Lung (tissue), 11 donors: ENCODE measurements at regions not wholly inside any gene's neighbourhood (a gene's known extent, or its start where the extent isn't known, plus 50 kb on each side); places are given as distances from the start of the nearest gene placed in this dataset.
A peak's percentile ranks its signal among the peaks of the same experiment; 100 is the strongest.

Experiments
- ATAC-seq: fragments of 200-7000 bp; cut with Tn5 transposase; one replicate; pipeline ENCODE4 v1.9.1; 2020; ENCODE audit warnings: moderate number of reproducible peaks; ENCODE audit not compliant: insufficient read depth, low FRiP score
- DNase-seq, 3 donors: peaks; one replicate each; pipeline ENCODE4 v3.0.0-alpha.2; 2013 to 2017
- H3K27ac ChIP-seq, 2 donors: one replicate each; pipeline ENCODE4 v1.5.1; 2013; ENCODE audit warnings: mild to moderate bottlenecking in 2 of 2, moderate library complexity in 2 of 2, control low read depth in 1 of 2, inconsistent platforms in 1 of 2, low read depth in 1 of 2, low read length in 1 of 2
- H3K27me3 ChIP-seq, 3 donors: one replicate each; pipeline ENCODE4 v1.5.1; 2013; ENCODE audit warnings: low read length in 2 of 3; ENCODE audit not compliant: control insufficient read depth in 3 of 3, insufficient read depth in 3 of 3
- H3K36me3 ChIP-seq, 4 donors: one replicate each; pipeline ENCODE4 v1.5.1; 2013; ENCODE audit warnings: low read length in 4 of 4, mild to moderate bottlenecking in 1 of 4, moderate library complexity in 1 of 4; ENCODE audit not compliant: control insufficient read depth in 4 of 4, insufficient read depth in 4 of 4
- H3K4me1 ChIP-seq, 5 donors: one replicate each; pipeline ENCODE4 v1.5.1; 2013; ENCODE audit warnings: low read length in 5 of 5, mild to moderate bottlenecking in 2 of 5, moderate library complexity in 1 of 5; ENCODE audit not compliant: control insufficient read depth in 5 of 5, insufficient read depth in 5 of 5
- H3K4me3 ChIP-seq: one replicate; pipeline ENCODE4 v1.5.1; 2013; ENCODE audit warnings: mild to moderate bottlenecking, control low read depth, moderate library complexity
- H3K9ac ChIP-seq, 2 donors: one replicate each; pipeline ENCODE4 v1.5.1; 2013; ENCODE audit warnings: low read length in 2 of 2, control low read depth in 1 of 2; ENCODE audit not compliant: insufficient read depth in 1 of 2
- H3K9me3 ChIP-seq, 4 donors: one replicate each; pipeline ENCODE4 v1.5.1; 2013; ENCODE audit warnings: low read length in 3 of 4, mild to moderate bottlenecking in 1 of 4, moderate library complexity in 1 of 4; ENCODE audit not compliant: control insufficient read depth in 4 of 4, insufficient read depth in 3 of 4
- CTCF ChIP-seq: IDR thresholded peaks from 2 replicates; pipeline ENCODE4 v1.5.1; 2012; ENCODE audit warnings: mild to moderate bottlenecking; ENCODE audit errors: control extremely low read depth, extremely low read depth
- WGBS, 2 donors: extraction: QIAGEN DNeasy Blood & Tissue Kit; methylation state at CpG; one replicate each; pipeline ENCODE4 v1.1.7; 2013; 5-methylcytosine and 5-hydroxymethylcytosine counted together
- donor health status: control.
- donor health status: control.
- donor health status: Bipolar disorder and iron deficiency.
- donor health status: healthy.
- donor health status: DM: yes; HTN: yes; CAD: no.

- no peak for TF ChIP-seq CTCF
- Histone ChIP-seq H3K4me1 (peaks cover 0 to 37% (median 11%) of the 10 kb centered on the region in 5 donors), H3K4me3 (no peak overlapping the region), H3K9me3 (no peaks in the 10 kb centered on the region), H3K27me3 (no peaks in the 10 kb centered on the region), H3K36me3 (no peaks in the 10 kb centered on the region), H3K27ac (peak overlapping the region; percentile 67 to 69), H3K9ac (no peak overlapping the region)
- WGBS, 2 donors: 28 to 44% methylated on average over 11 of the region's 11 CpGs
- DNase-seq: peak in 2 of 3 donors; percentile 18 to 29
- no peak for ATAC-seq
Measured at GRCh38 chr15:99485153-99485961, 80.4 kb upstream of the MEF2A start.

- ATAC-seq (no peak), DNase-seq (no peak)
- WGBS, 2 donors: 14 to 23% methylated on average over 9 of the region's 9 CpGs
- no peak overlapping the region for H3K4me3 ChIP-seq
- H3K36me3 ChIP-seq: no peaks in the 10 kb centered on the region
- H3K4me1 ChIP-seq: peaks cover 0 to 37% (median 11%) of the 10 kb centered on the region in 5 donors
- H3K27ac ChIP-seq: peak overlapping the region; percentile 67 to 69
- TF ChIP-seq CTCF: no peak
- H3K9ac ChIP-seq: no peak overlapping the region
- no peaks in the 10 kb centered on the region for H3K9me3 ChIP-seq
- H3K27me3 ChIP-seq: no peaks in the 10 kb centered on the region
Measured at GRCh38 chr15:99485992-99486370, 79.8 kb upstream of the MEF2A start.

- Histone ChIP-seq H3K27me3 (no peaks in the 10 kb centered on the region), H3K4me1 (peaks cover 0 to 32% (median 11%) of the 10 kb centered on the region in 5 donors), H3K4me3 (peak overlapping the region; percentile 24), H3K36me3 (no peaks in the 10 kb centered on the region), H3K27ac (peak overlapping the region; percentile 67 to 84), H3K9ac (peak overlapping the region; percentile 7 to 13), H3K9me3 (no peaks in the 10 kb centered on the region)
- 8 to 9% methylated on average over 31 of the region's 31 CpGs for whole genome bisulfite sequencing, 2 donors
- peak; percentile 64 to 83 (median 69) for DNase-seq
- no peak for TF ChIP-seq CTCF
- peak; percentile 83 for ATAC-seq
Measured at GRCh38 chr15:99486371-99487336, 79.1 kb upstream of the MEF2A start.
